Ovary (tissue), 3 donors: ENCODE measurements at regions not wholly inside any gene's neighbourhood (a gene's known extent, or its start where the extent isn't known, plus 50 kb on each side); places are given as distances from the start of the nearest gene placed in this dataset.

Experiments used
- CTCF ChIP-seq, 3 donors: fragments of 450-650 bp in 2 of 3; fragments of 200-600 bp in 1 of 3; IDR thresholded peaks; one replicate each; pipeline versions ENCODE4 v1.5.1 to v1.8.0; 2016 to 2022; ENCODE audit warnings: antibody characterized with exemption in 3 of 3, mild to moderate bottlenecking in 1 of 3
- EP300 ChIP-seq: sonication (generic); formaldehyde crosslinking; IDR thresholded peaks from one replicate; pipeline ENCODE4 v1.6.1; 2017; ENCODE audit warnings: antibody characterized with exemption
- donor health status: DM: no; HTN: no; CAD: no.

- TF ChIP-seq CTCF (IDR thresholded peaks at IDR 0.05) = no peak
- TF ChIP-seq EP300 = no peak
Measured at GRCh38 chr4:123278755-123279154, 117.8 kb upstream of the SPRY1 start.
